ENCODE measurements at regions not wholly inside any gene's neighbourhood (a gene's known extent, or its start where the extent isn't known, plus 50 kb on each side); places are given as distances from the start of the nearest gene placed in this dataset.
A peak's percentile ranks its signal among the peaks of the same experiment; 100 is the strongest.

- no peak for TF ChIP-seq POLR2AphosphoS5 (IDR thresholded peaks at IDR 0.05; ENCODE audit: low read depth, low read length)
- no peak for TF ChIP-seq POLR2A (IDR thresholded peaks at IDR 0.05; ENCODE audit: low read depth, low read length)
- TF ChIP-seq TAF1 (IDR thresholded peaks at IDR 0.05; ENCODE audit: low read depth, low read length), result no peak
- no peak for TF ChIP-seq SPI1 (IDR thresholded peaks at IDR 0.05; ENCODE audit: low read depth, low read length)
- no peak for TF ChIP-seq PAX5 (IDR thresholded peaks at IDR 0.05; ENCODE audit: insufficient read depth, low read length, severe bottlenecking)
- no peak for DNase-seq (ENCODE audit: insufficient read length, low spot score)
- no peak for FAIRE-seq
Observed at GRCh38 chr21:25092441-25093011, 514.8 kb downstream of the MRPL39 start.

GRCh38 chr21:25081096-25081495 lies 526.2 kb downstream of the MRPL39 start:
- TF ChIP-seq TAF1 (IDR thresholded peaks at IDR 0.05; ENCODE audit: low read depth, low read length) (no peak), POLR2A (IDR thresholded peaks at IDR 0.05; ENCODE audit: low read depth, low read length) (no peak), POU2F2 (IDR thresholded peaks at IDR 0.05; ENCODE audit: low read depth, low read length) (no peak), POLR2AphosphoS5 (IDR thresholded peaks at IDR 0.05; ENCODE audit: low read depth, low read length) (no peak), PAX5 (IDR thresholded peaks at IDR 0.05; ENCODE audit: insufficient read depth, low read length, severe bottlenecking) (no peak), SPI1 (IDR thresholded peaks at IDR 0.05; ENCODE audit: low read depth, low read length) (no peak)
- FAIRE-seq, result no peak
- no peak for DNase-seq (ENCODE audit: insufficient read length, low spot score)

GRCh38 chr21:25080661-25081060 lies 526.6 kb downstream of the MRPL39 start:
- no peak for TF ChIP-seq POLR2AphosphoS5 (IDR thresholded peaks at IDR 0.05; ENCODE audit: low read depth, low read length)
- TF ChIP-seq SPI1 (IDR thresholded peaks at IDR 0.05; ENCODE audit: low read depth, low read length), result no peak
- TF ChIP-seq POLR2A (IDR thresholded peaks at IDR 0.05; ENCODE audit: low read depth, low read length), result no peak
- TF ChIP-seq TAF1 (IDR thresholded peaks at IDR 0.05; ENCODE audit: low read depth, low read length), result no peak
- no peak for TF ChIP-seq POU2F2 (IDR thresholded peaks at IDR 0.05; ENCODE audit: low read depth, low read length)
- TF ChIP-seq PAX5 (IDR thresholded peaks at IDR 0.05; ENCODE audit: insufficient read depth, low read length, severe bottlenecking), result no peak
- FAIRE-seq (no peak), DNase-seq (ENCODE audit: insufficient read length, low spot score) (no peak)

GRCh38 chr21:25080141-25080540 lies 527.1 kb downstream of the MRPL39 start:
- FAIRE-seq (no peak), DNase-seq (ENCODE audit: insufficient read length, low spot score) (no peak)
- TF ChIP-seq POLR2AphosphoS5 (IDR thresholded peaks at IDR 0.05; ENCODE audit: low read depth, low read length) (no peak), PAX5 (IDR thresholded peaks at IDR 0.05; ENCODE audit: insufficient read depth, low read length, severe bottlenecking) (no peak), POLR2A (IDR thresholded peaks at IDR 0.05; ENCODE audit: low read depth, low read length) (no peak), TAF1 (IDR thresholded peaks at IDR 0.05; ENCODE audit: low read depth, low read length) (no peak), POU2F2 (IDR thresholded peaks at IDR 0.05; ENCODE audit: low read depth, low read length) (no peak), SPI1 (IDR thresholded peaks at IDR 0.05; ENCODE audit: low read depth, low read length) (no peak)

- FAIRE-seq (no peak), DNase-seq (ENCODE audit: insufficient read length, low spot score) (no peak)
- TF ChIP-seq POLR2AphosphoS5 (IDR thresholded peaks at IDR 0.05; ENCODE audit: low read depth, low read length) (no peak), SPI1 (IDR thresholded peaks at IDR 0.05; ENCODE audit: low read depth, low read length) (no peak), PAX5 (IDR thresholded peaks at IDR 0.05; ENCODE audit: insufficient read depth, low read length, severe bottlenecking) (no peak), POLR2A (IDR thresholded peaks at IDR 0.05; ENCODE audit: low read depth, low read length) (no peak), POU2F2 (IDR thresholded peaks at IDR 0.05; ENCODE audit: low read depth, low read length) (no peak), TAF1 (IDR thresholded peaks at IDR 0.05; ENCODE audit: low read depth, low read length) (no peak)
Observed at GRCh38 chr21:25079053-25079452, 528.2 kb downstream of the MRPL39 start.

GRCh38 chr21:25062061-25062460 lies 545.2 kb downstream of the MRPL39 start:
- FAIRE-seq (no peak), DNase-seq (ENCODE audit: insufficient read length, low spot score) (no peak)
- TF ChIP-seq TAF1 (IDR thresholded peaks at IDR 0.05; ENCODE audit: low read depth, low read length) (no peak), POLR2AphosphoS5 (IDR thresholded peaks at IDR 0.05; ENCODE audit: low read depth, low read length) (no peak)

GRCh38 chr21:25054689-25055088 lies 552.6 kb downstream of the MRPL39 start:
- FAIRE-seq (no peak), DNase-seq (ENCODE audit: insufficient read length, low spot score) (no peak)
- TF ChIP-seq POLR2A (IDR thresholded peaks at IDR 0.05; ENCODE audit: low read depth, low read length) (no peak), TAF1 (IDR thresholded peaks at IDR 0.05; ENCODE audit: low read depth, low read length) (no peak), SPI1 (IDR thresholded peaks at IDR 0.05; ENCODE audit: low read depth, low read length) (no peak), POLR2AphosphoS5 (IDR thresholded peaks at IDR 0.05; ENCODE audit: low read depth, low read length) (no peak), PAX5 (IDR thresholded peaks at IDR 0.05; ENCODE audit: insufficient read depth, low read length, severe bottlenecking) (no peak), POU2F2 (IDR thresholded peaks at IDR 0.05; ENCODE audit: low read depth, low read length) (no peak)

GRCh38 chr21:25039461-25040380 lies 567.6 kb downstream of the MRPL39 start:
- no peak for TF ChIP-seq PAX5 (IDR thresholded peaks at IDR 0.05; ENCODE audit: insufficient read depth, low read length, severe bottlenecking)
- TF ChIP-seq SPI1 (IDR thresholded peaks at IDR 0.05; ENCODE audit: low read depth, low read length), result no peak
- no peak for TF ChIP-seq TAF1 (IDR thresholded peaks at IDR 0.05; ENCODE audit: low read depth, low read length)
- no peak for TF ChIP-seq POLR2A (IDR thresholded peaks at IDR 0.05; ENCODE audit: low read depth, low read length)
- no peak for TF ChIP-seq POLR2AphosphoS5 (IDR thresholded peaks at IDR 0.05; ENCODE audit: low read depth, low read length)
- FAIRE-seq (peak; percentile 68), DNase-seq (ENCODE audit: insufficient read length, low spot score) (no peak)

- TF ChIP-seq SPI1 (IDR thresholded peaks at IDR 0.05; ENCODE audit: low read depth, low read length) (peak; percentile 53; the same call in 1 of the 2 replicates), POU2F2 (IDR thresholded peaks at IDR 0.05; ENCODE audit: low read depth, low read length) (no peak)
- DNase-seq (ENCODE audit: insufficient read length, low spot score) (no peak), FAIRE-seq (peak; percentile 16)
Observed at GRCh38 chr21:25036775-25037174, 570.5 kb downstream of the MRPL39 start.

GRCh38 chr21:25031750-25032149 lies 575.5 kb downstream of the MRPL39 start:
- TF ChIP-seq POU2F2 (IDR thresholded peaks at IDR 0.05; ENCODE audit: low read depth, low read length) (no peak), TAF1 (IDR thresholded peaks at IDR 0.05; ENCODE audit: low read depth, low read length) (no peak), POLR2AphosphoS5 (IDR thresholded peaks at IDR 0.05; ENCODE audit: low read depth, low read length) (no peak), PAX5 (IDR thresholded peaks at IDR 0.05; ENCODE audit: insufficient read depth, low read length, severe bottlenecking) (no peak), SPI1 (IDR thresholded peaks at IDR 0.05; ENCODE audit: low read depth, low read length) (no peak), POLR2A (IDR thresholded peaks at IDR 0.05; ENCODE audit: low read depth, low read length) (no peak)
- no peak for FAIRE-seq
- no peak for DNase-seq (ENCODE audit: insufficient read length, low spot score)
